ENCODE measurements at regions not wholly inside any gene's neighbourhood (a gene's known extent, or its start where the extent isn't known, plus 50 kb on each side); places are given as distances from the start of the nearest gene placed in this dataset.

DNA sequence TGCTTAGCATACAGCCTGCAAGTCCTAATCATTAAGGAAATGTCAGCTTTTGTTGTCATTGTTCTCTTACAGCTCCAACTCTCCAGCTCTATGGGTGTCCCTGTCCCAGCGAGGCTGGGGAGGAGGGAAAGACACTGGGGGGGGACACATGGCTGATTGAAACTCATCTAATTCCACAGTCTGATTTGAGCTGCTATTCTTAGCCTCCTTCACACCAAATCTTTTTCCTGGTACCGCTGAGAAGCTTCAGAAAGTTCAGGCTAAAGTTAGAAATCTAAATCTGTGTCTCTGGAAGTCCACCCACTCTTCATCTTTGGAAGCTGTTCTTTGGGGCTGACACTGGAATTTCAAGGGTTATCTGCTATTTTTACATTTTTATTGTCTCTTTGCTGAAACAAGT is 61.3 kb upstream of the RASGRP1 start (continued):
- TF ChIP-seq, protein P1, sequence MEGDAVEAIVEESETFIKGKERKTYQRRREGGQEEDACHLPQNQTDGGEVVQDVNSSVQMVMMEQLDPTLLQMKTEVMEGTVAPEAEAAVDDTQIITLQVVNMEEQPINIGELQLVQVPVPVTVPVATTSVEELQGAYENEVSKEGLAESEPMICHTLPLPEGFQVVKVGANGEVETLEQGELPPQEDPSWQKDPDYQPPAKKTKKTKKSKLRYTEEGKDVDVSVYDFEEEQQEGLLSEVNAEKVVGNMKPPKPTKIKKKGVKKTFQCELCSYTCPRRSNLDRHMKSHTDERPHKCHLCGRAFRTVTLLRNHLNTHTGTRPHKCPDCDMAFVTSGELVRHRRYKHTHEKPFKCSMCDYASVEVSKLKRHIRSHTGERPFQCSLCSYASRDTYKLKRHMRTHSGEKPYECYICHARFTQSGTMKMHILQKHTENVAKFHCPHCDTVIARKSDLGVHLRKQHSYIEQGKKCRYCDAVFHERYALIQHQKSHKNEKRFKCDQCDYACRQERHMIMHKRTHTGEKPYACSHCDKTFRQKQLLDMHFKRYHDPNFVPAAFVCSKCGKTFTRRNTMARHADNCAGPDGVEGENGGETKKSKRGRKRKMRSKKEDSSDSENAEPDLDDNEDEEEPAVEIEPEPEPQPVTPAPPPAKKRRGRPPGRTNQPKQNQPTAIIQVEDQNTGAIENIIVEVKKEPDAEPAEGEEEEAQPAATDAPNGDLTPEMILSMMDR (IDR thresholded peaks at IDR 0.05; ENCODE audit: control extremely low read depth in 1 of 3, insufficient read depth in 1 of 3, low read depth in 1 of 3, low read length in 3 of 3), result no peak
- no peak for TF ChIP-seq GABPA (IDR thresholded peaks at IDR 0.05; ENCODE audit: borderline replicate concordance, insufficient read depth, low read length)
